MCF 10A (cell line): ENCODE measurements at regions not wholly inside any gene's neighbourhood (a gene's known extent, or its start where the extent isn't known, plus 50 kb on each side); places are given as distances from the start of the nearest gene placed in this dataset.

Experiments
- BruUV-seq: library from RNA; stranded (reverse); fragments of 400-500 nt; replicated peaks from 2 replicates; lab custom pipeline; 2021; lab: Mats Ljungman, UMichigan
- CTCF ChIA-PET: fragments of 300-600 bp; sonication (Branson Sonifier 250); formaldehyde crosslinking; extraction: SDS; loops from one replicate; lab custom pipeline; 2021; ENCODE audit warnings: antibody characterized with exemption, inconsistent platforms; lab: Yijun Ruan, JAX
- POLR2A ChIA-PET: fragments of 300-600, 350-650 bp; sonication (Branson Sonifier 250); formaldehyde crosslinking; extraction: SDS; loops from one replicate; lab custom pipeline; 2020; ENCODE audit warnings: antibody characterized with exemption, inconsistent platforms; lab: Yijun Ruan, JAX
- DNase-seq: peaks from one replicate; pipeline ENCODE4 v3.0.0-alpha.2; 2018; ENCODE audit not compliant: unreplicated experiment
- H3K27ac Mint-ChIP-seq: one replicate; pipeline ENCODE4 v1.8.0; 2022; ENCODE audit warnings: mild to moderate bottlenecking, low read depth, mixed read lengths; ENCODE audit not compliant: unreplicated experiment
- H3K27me3 Mint-ChIP-seq: one replicate; pipeline ENCODE4 v1.8.0; 2022; ENCODE audit warnings: mixed read lengths; ENCODE audit not compliant: insufficient read depth, unreplicated experiment
- H3K36me3 Mint-ChIP-seq: one replicate; pipeline ENCODE4 v1.8.0; 2022; ENCODE audit warnings: mild to moderate bottlenecking, moderate library complexity, mixed read lengths; ENCODE audit not compliant: insufficient read depth, unreplicated experiment
- H3K4me1 Mint-ChIP-seq: one replicate; pipeline ENCODE4 v1.8.0; 2022; ENCODE audit warnings: mixed read lengths; ENCODE audit not compliant: insufficient read depth, unreplicated experiment
- H3K4me3 Mint-ChIP-seq: one replicate; pipeline ENCODE4 v1.8.0; 2022; ENCODE audit warnings: mild to moderate bottlenecking, moderate library complexity, mixed read lengths; ENCODE audit not compliant: unreplicated experiment
- H3K9me3 Mint-ChIP-seq: one replicate; pipeline ENCODE4 v1.8.0; 2022; ENCODE audit warnings: mixed read lengths; ENCODE audit not compliant: unreplicated experiment
- intact Hi-C: fragments of 100-400 bp; cut with micrococcal nuclease; formaldehyde crosslinking; loops from 2 replicates; pipeline ENCODE4 v1.14.1; 2022
- TF ChIP-seq, protein P1 (sequence below): fragments of 200-600 bp; IDR thresholded peaks from one replicate; pipeline ENCODE4 v1.8.0; 2022; ENCODE audit warnings: antibody characterized with exemption, mild to moderate bottlenecking; ENCODE audit not compliant: unreplicated experiment

DNA sequence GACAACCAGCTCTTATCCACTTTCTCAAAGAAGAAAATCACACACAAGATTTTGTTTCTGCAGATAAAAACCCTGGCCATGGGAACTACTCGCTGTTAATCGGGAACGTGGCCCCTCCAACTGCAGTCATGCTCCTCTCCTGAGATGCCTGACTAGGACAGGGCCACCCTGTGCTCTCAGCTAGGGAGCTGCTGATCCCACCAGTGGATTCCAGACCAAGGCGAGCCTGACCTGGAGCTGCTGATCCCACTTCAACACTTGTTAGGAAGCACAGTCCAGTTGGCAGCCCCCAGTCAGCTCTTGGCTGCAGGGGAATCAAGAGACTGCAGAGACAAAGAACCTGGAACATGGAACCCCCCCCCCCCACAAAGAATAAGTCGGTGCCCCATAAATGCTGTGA is 474.3 kb upstream of the MGMT start:
- intact Hi-C loops: no loop called here
- H3K36me3 Mint-ChIP-seq: peaks cover 7% of the 10 kb centered on the region
- H3K9me3 Mint-ChIP-seq: peaks cover 5% of the 10 kb centered on the region
- no peak overlapping the region for H3K27ac Mint-ChIP-seq
- H3K4me1 Mint-ChIP-seq: no peaks in the 10 kb centered on the region
- ChIA-PET CTCF (interaction anchor here (0.6 kb wide), 1 partner anchor 887 kb away, joined by 3 read pairs; no protein-coding TSS in a partner anchor), POLR2A (no interaction called here)
- BruUV-seq: no TSS peak
- DNase-seq: no peak
- TF ChIP-seq, protein P1, sequence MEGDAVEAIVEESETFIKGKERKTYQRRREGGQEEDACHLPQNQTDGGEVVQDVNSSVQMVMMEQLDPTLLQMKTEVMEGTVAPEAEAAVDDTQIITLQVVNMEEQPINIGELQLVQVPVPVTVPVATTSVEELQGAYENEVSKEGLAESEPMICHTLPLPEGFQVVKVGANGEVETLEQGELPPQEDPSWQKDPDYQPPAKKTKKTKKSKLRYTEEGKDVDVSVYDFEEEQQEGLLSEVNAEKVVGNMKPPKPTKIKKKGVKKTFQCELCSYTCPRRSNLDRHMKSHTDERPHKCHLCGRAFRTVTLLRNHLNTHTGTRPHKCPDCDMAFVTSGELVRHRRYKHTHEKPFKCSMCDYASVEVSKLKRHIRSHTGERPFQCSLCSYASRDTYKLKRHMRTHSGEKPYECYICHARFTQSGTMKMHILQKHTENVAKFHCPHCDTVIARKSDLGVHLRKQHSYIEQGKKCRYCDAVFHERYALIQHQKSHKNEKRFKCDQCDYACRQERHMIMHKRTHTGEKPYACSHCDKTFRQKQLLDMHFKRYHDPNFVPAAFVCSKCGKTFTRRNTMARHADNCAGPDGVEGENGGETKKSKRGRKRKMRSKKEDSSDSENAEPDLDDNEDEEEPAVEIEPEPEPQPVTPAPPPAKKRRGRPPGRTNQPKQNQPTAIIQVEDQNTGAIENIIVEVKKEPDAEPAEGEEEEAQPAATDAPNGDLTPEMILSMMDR: no peak
- H3K4me3 Mint-ChIP-seq: no peak overlapping the region
- H3K27me3 Mint-ChIP-seq: no peaks in the 10 kb centered on the region

DNA sequence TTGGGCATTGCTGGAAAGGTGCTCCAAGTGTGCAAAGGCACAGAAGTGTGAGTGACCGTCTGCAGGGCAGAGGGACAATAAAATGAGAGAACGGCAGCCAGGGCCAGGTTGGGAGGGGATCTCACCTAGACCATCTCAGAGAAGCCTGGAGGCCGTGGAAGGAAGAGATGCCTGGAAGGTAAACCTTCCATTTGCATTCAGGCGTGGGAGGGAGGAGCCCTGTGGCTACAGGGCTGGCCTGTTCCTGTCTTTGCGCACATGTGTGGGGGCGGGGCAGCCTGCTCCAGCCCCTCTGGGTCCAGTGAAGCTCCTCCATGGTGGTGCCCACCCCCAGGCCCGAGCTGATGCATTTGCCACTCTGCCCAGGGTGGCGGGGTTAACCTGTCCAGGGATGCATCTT is 473.6 kb upstream of the MGMT start:
- Mint-ChIP-seq H3K4me3 (no peak overlapping the region), H3K4me1 (no peaks in the 10 kb centered on the region), H3K27me3 (no peaks in the 10 kb centered on the region), H3K27ac (no peak overlapping the region), H3K36me3 (peaks cover 7% of the 10 kb centered on the region), H3K9me3 (peaks cover 5% of the 10 kb centered on the region)
- TF ChIP-seq, protein P1: no peak
- no TSS peak for BruUV-seq
- POLR2A ChIA-PET: no interaction called here
- CTCF ChIA-PET: no interaction called here
- DNase-seq: no peak
- intact Hi-C loops: no loop called here

DNA sequence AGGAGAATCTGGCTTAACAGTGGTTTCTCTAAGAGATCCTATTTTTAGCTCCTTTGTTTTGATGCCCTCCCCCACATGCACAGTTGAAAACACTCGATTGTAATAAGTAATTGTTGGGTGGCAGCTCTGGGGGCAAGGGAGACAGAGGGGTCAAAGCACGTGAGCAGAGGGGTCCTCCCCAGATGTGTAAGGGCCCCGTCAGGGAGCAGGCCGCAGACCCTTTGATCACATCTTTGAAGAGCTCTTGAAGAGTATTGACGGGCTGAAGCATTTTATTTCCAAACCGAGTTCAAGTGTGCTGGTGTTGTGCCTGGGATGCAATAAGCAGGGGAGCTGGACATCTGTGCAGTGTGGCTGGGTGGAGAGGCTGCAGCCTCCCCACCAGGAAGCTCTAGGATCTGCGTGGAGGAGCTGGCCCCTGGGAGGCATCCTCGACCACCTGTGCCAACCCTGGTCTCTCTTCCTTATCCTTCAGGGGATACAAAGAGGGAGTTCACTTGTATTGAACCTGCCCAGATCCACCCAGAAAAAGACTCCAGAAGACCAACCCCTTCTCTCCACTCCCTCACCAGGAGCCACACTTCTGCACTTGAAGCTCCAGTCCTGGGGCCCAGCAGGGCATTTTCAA is 473.0 kb upstream of the MGMT start:
- peaks cover 5% of the 10 kb centered on the region for H3K9me3 Mint-ChIP-seq
- BruUV-seq: no TSS peak
- POLR2A ChIA-PET: interaction anchor here (0.7 kb wide), 1 partner anchor 496 kb away, joined by 3 read pairs; no protein-coding TSS in a partner anchor

DNA sequence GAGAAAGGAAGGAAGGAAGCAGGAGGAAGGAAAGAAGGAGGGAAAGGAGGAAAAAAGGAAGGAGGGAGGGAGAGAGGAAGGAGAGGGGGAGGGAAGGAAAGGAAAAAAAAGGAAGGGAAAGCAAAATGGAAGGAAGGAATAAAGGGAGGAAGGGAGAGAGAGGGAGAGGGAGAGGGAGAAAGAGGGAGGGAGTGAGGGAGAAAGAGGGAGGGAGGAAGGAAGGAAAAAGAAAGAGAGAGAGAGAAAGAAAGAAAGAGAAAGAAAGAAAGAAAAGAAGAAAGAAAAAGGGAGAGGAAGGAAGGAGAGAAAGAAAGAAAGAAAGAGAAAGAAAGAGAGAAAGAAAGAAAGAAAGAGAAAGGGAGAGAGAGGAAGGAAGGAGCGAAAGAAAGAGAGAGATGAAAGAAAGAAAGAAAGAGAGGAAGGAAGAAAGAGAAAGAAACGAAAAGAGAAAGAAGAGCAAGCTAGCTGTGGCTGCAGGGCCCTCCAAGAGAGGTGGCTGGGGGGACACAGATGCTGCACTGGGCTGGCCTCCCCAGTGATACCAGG is 472.4 kb upstream of the MGMT start:
- H3K36me3 Mint-ChIP-seq: peaks cover 7% of the 10 kb centered on the region
- H3K27me3 Mint-ChIP-seq: no peaks in the 10 kb centered on the region
- TF ChIP-seq, protein P1: no peak
- no peak overlapping the region for H3K4me3 Mint-ChIP-seq
- DNase-seq: no peak
- ChIA-PET POLR2A (interaction anchor here (0.7 kb wide), 1 partner anchor 497 kb away, joined by 3 read pairs; no protein-coding TSS in a partner anchor), CTCF (interaction anchor here (0.6 kb wide), 1 partner anchor 606 kb away, joined by 6 read pairs; no protein-coding TSS in a partner anchor)
- intact Hi-C loops: no loop called here
- H3K4me1 Mint-ChIP-seq: no peaks in the 10 kb centered on the region
- no TSS peak for BruUV-seq
- peaks cover 5% of the 10 kb centered on the region for H3K9me3 Mint-ChIP-seq
- H3K27ac Mint-ChIP-seq: no peak overlapping the region

More for the DNA sequence above, 473.0 kb upstream of the MGMT start:
- no peak for DNase-seq
- Mint-ChIP-seq H3K27me3 (no peaks in the 10 kb centered on the region), H3K4me3 (no peak overlapping the region), H3K27ac (no peak overlapping the region), H3K4me1 (no peaks in the 10 kb centered on the region), H3K36me3 (peaks cover 7% of the 10 kb centered on the region)
- intact Hi-C loops: no loop called here
- TF ChIP-seq, protein P1: no peak
- CTCF ChIA-PET: interaction anchor here (0.6 kb wide), 2 partner anchors 35 to 606 kb away, joined by 4 to 6 read pairs; no protein-coding TSS in a partner anchor
